PC-9 (cell line): ENCODE measurements at regions not wholly inside any gene's neighbourhood (a gene's known extent, or its start where the extent isn't known, plus 50 kb on each side); places are given as distances from the start of the nearest gene placed in this dataset.

Experiments
- CTCF ChIP-seq: fragments of 200-600 bp; sonication (generic); conservative IDR thresholded peaks from 2 replicates; pipeline ENCODE4 v1.6.1; 2017; ENCODE audit warnings: mixed run types, antibody characterized with exemption, mild to moderate bottlenecking, moderate library complexity
- EZH2 ChIP-seq: fragments of 200-600 bp; sonication (generic); IDR thresholded peaks from 2 replicates; pipeline ENCODE4 v1.8.0; 2017; ENCODE audit warnings: antibody characterized with exemption, low read depth

GRCh38 chr4:9691238-9692065 is 90.0 kb upstream of the DRD5 start:
- TF ChIP-seq CTCF (no peak), EZH2 (no peak)
